Right kidney (tissue), 1 donor: ENCODE measurements at regions not wholly inside any gene's neighbourhood (a gene's known extent, or its start where the extent isn't known, plus 50 kb on each side); places are given as distances from the start of the nearest gene placed in this dataset.
"Not testable (repeated sequence)": the region's sequence is repeated elsewhere in the genome, so short reads cannot be mapped to it uniquely, and the experiment has no call there.

ENCODE experiments used
- DNase-seq: peaks from one replicate; pipeline ENCODE4 v3.0.0-alpha.2; 2016

DNA sequence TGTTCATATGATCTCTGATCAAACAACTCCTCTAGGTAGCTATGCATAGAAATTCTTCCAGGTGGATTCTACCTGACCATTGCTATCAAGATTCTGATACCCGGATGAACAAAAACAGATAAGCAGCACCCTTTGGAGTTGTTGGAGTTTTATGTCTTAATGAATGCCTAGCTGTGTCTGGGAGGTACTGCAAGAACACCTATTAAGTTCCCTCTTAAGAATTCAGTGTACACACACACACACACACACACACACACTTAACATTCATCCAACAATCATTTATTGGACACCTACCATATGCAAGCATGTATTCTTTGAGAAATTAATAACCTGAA lies 58.1 kb upstream of the FNDC3B start:
- no peak for DNase-seq

DNA sequence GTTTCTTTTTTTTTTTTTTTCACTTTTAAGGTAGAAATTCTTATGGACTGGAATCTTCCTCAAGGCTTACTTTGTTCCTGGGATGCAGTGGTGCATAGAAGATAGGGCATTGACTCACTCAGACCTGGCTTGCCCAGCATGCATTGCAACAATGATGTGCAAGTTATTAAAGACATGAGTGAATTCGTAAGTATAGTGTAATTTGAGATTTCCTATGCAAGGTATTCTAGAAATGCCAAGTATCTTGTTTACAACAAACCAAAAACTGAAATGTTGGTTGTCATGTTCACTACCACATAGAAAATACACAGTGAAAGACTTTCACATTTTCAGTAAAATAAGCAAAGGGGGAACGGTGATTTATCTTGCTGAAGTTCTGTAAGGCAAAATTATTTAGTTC lies 56.5 kb upstream of the FNDC3B start:
- no peak for DNase-seq

DNA sequence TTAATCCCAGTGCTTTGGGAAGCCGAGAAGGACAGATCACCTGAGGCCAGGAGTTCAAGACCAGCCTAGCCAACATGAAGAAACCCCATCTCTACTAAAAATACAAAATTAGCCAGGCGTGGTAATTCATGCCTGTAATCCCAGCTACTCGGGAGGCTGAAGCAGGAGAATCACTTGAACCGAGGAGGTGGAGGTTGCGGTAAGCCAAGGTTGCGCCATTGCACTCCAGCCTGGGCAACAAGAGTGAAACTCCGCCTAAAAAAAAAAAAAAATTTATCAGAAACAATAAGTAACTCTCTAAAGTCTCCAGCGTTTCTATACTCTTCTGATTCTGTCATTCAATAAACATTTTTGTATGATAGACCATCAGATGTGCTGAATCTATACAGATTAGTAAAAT lies 55.7 kb upstream of the FNDC3B start:
- not testable (repeated sequence) for DNase-seq

DNA sequence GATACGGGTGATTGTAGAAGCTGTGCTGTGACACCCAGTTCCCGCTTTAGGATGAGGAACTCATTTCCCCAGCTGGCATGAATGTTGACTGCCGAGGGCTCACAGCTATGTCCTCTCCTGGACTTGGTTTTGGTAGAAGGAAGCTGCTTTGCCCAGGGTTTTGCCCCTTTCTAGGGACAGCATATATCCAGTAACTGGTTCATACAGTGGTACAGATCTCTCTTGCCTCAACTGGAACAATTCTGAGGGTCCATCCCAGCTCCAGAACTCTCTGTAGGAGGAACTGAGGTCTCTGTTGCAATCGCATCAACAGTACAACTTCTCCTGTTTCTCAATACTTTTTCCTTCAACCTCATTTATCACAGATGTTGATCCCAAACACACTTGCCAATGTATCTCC lies 54.5 kb upstream of the FNDC3B start:
- DNase-seq = no peak

DNA sequence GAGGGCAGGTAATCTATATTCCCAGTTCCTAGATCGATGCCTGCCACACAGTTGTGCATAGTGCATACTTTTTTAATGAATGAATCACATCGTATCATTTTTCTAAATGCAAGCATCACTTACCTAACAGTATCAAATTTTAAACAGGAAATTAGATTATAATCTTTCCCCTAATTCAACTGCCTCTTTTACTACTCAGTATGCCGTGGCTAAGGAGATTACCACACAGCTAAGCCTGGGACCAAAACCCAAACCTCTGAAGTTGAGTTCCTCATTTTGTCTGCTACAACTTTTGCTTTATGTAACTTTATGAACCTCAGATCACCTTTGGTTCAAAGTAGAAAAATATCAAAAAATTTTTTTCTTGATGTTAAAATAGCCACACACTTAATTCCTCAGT lies 53.2 kb upstream of the FNDC3B start:
- DNase-seq = no peak

DNA sequence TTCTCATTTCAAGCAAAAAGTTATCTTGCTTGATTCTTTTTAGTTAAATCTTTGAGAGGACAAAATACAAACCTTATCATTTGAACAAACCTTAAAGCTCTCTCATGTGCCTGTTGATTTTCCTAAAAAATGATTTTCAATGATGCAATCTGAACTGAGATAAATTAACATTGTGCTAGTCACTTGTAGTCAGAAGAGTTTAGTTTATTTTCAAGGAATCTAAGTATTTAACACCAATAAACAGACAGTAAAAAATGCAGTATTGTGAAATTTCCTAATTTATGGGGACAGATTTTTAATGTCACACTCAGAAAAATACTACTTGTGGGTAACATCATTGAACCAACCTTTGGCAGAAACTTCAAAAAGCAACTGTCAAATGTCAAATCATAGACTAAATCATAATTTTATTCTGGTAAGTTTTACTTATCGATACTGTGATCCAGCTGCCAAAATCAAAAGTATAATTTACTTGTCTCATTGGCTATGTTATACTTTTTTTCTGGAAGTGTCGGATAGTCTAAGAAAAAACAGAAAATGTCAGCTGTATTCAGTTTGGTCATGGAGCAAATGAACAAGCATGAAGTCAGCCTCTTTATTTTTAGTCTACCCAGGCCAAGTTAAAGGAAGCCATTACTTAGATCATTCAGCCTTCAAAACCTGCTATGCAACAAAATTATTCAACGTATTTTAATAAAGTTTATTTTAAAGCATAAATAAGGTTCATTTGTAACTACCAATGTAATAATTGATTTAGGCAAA lies 52.4 kb upstream of the FNDC3B start:
- no peak for DNase-seq
